ENCODE measurements at regions not wholly inside any gene's neighbourhood (a gene's known extent, or its start where the extent isn't known, plus 50 kb on each side); places are given as distances from the start of the nearest gene placed in this dataset.
"Not testable (repeated sequence)": the region's sequence is repeated elsewhere in the genome, so short reads cannot be mapped to it uniquely, and the experiment has no call there.

DNA sequence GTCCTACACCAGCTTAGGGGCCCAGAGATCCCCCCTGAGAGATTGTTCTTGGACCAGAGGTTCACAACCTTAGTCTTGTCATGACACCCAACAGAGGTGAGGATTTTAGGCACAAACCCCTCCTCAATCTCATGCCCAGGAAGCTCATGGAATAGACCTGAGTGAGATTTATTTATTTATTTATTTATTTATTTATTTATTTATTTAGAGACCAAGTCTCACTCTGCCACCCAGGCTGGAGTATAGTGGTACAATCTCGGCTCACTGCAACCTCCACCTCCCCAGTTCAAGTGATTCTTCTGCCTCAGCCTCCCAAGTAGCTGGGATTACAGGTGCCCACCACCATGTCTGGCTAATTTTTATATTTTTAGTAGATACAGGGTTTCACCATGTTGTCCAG lies 71.4 kb upstream of the TSC22D1 start:
- not testable (repeated sequence) for TF ChIP-seq CTCF (IDR thresholded peaks at IDR 0.05; ENCODE audit: extremely low read depth in 1 of 2, insufficient read depth in 1 of 2, low read depth in 1 of 2, low read length in 2 of 2); POLR2AphosphoS5 (IDR thresholded peaks at IDR 0.05; ENCODE audit: insufficient read depth, low read depth, low read length); FOS (IDR thresholded peaks at IDR 0.05; ENCODE audit: borderline replicate concordance, insufficient read depth, low read length)
